HG02973 (cell line): ENCODE measurements at regions not wholly inside any gene's neighbourhood (a gene's known extent, or its start where the extent isn't known, plus 50 kb on each side); places are given as distances from the start of the nearest gene placed in this dataset.
"Not testable (repeated sequence)": the region's sequence is repeated elsewhere in the genome, so short reads cannot be mapped to it uniquely, and the experiment has no call there.

Experiments
- ATAC-seq: cut with Tn5 transposase; IDR thresholded peaks from one replicate; pipeline ENCODE4 v1.9.1; 2021; ENCODE audit warnings: moderate library complexity; ENCODE audit not compliant: unreplicated experiment

- ATAC-seq = no peak
These were observed 353.9 kb upstream of the SPHKAP start for GRCh38 chr2:228535396-228535795.

- ATAC-seq = no peak
These were observed 351.7 kb upstream of the SPHKAP start for GRCh38 chr2:228533156-228533555.

GRCh38 chr2:228532233-228532632 lies 350.7 kb upstream of the SPHKAP start:
- no peak for ATAC-seq

- ATAC-seq = no peak
These were observed 345.9 kb upstream of the SPHKAP start for GRCh38 chr2:228527197-228527881.

- ATAC-seq = no peak
These were observed 345.2 kb upstream of the SPHKAP start for GRCh38 chr2:228526687-228527086.

- no peak for ATAC-seq
These were observed 341.5 kb upstream of the SPHKAP start for GRCh38 chr2:228522977-228523376.

GRCh38 chr2:228522276-228522675 lies 340.8 kb upstream of the SPHKAP start:
- no peak for ATAC-seq

GRCh38 chr2:228519561-228519960 lies 338.1 kb upstream of the SPHKAP start:
- no peak for ATAC-seq

- no peak for ATAC-seq
These were observed 334.5 kb upstream of the SPHKAP start for GRCh38 chr2:228516019-228516418.

- ATAC-seq = not testable (repeated sequence)
These were observed 332.0 kb upstream of the SPHKAP start for GRCh38 chr2:228513480-228513879.

- no peak for ATAC-seq
These were observed 327.5 kb upstream of the SPHKAP start for GRCh38 chr2:228509021-228509420.

GRCh38 chr2:228507870-228508269 lies 326.4 kb upstream of the SPHKAP start:
- no peak for ATAC-seq

GRCh38 chr2:228507231-228507824 lies 325.8 kb upstream of the SPHKAP start:
- ATAC-seq = no peak

GRCh38 chr2:228503731-228504130 lies 322.2 kb upstream of the SPHKAP start:
- no peak for ATAC-seq

- no peak for ATAC-seq
These were observed 312.4 kb upstream of the SPHKAP start for GRCh38 chr2:228493852-228494251.

- ATAC-seq = no peak
These were observed 297.5 kb upstream of the SPHKAP start for GRCh38 chr2:228479014-228479413.

GRCh38 chr2:228474466-228474865 lies 293.0 kb upstream of the SPHKAP start:
- no peak for ATAC-seq

GRCh38 chr2:228469721-228470120 lies 288.2 kb upstream of the SPHKAP start:
- ATAC-seq = no peak

- no peak for ATAC-seq
These were observed 285.4 kb upstream of the SPHKAP start for GRCh38 chr2:228466851-228467250.

- no peak for ATAC-seq
These were observed 283.9 kb upstream of the SPHKAP start for GRCh38 chr2:228465408-228465807.

- no peak for ATAC-seq
These were observed 276.9 kb upstream of the SPHKAP start for GRCh38 chr2:228458364-228458763.

GRCh38 chr2:228447266-228447915 lies 265.9 kb upstream of the SPHKAP start:
- ATAC-seq = no peak
